Mesothelial cell of epicardium (in vitro differentiated cells): ENCODE measurements at regions not wholly inside any gene's neighbourhood (a gene's known extent, or its start where the extent isn't known, plus 50 kb on each side); places are given as distances from the start of the nearest gene placed in this dataset.
A peak's percentile ranks its signal among the peaks of the same experiment; 100 is the strongest.

Experiments used
- DNase-seq, 2 experiments: peaks; one replicate each; pipeline ENCODE4 v3.0.0; 2021; ENCODE audit warnings: low spot score in 2 of 2; ENCODE audit not compliant: unreplicated experiment in 2 of 2
- H3K27ac Mint-ChIP-seq: 2 replicates; pipeline ENCODE4 v1.8.0; 2021; ENCODE audit warnings: mixed read lengths
- H3K27me3 Mint-ChIP-seq: 2 replicates; pipeline ENCODE4 v1.8.0; 2021; ENCODE audit warnings: low read depth, mixed read lengths
- H3K36me3 Mint-ChIP-seq: 2 replicates; pipeline ENCODE4 v1.8.0; 2021; ENCODE audit warnings: mixed read lengths
- H3K4me1 Mint-ChIP-seq: 2 replicates; pipeline ENCODE4 v1.8.0; 2021; ENCODE audit warnings: mixed read lengths
- H3K4me3 Mint-ChIP-seq: 2 replicates; pipeline ENCODE4 v1.8.0; 2021; ENCODE audit warnings: mild to moderate bottlenecking, moderate library complexity, mixed read lengths
- H3K9me3 Mint-ChIP-seq: 2 replicates; pipeline ENCODE4 v1.8.0; 2021; ENCODE audit warnings: mixed read lengths
- CTCF ChIP-seq: fragments of 200-600 bp; sonication (generic); IDR thresholded peaks from one replicate; pipeline ENCODE4 v1.5.0; 2021; ENCODE audit warnings: antibody characterized with exemption; ENCODE audit not compliant: unreplicated experiment

GRCh38 chr3:194745422-194746184 lies 59.9 kb downstream of the FAM43A start:
- TF ChIP-seq CTCF = no peak
- H3K27ac Mint-ChIP-seq = no peak overlapping the region

GRCh38 chr3:194748225-194748624 lies 62.5 kb downstream of the FAM43A start:
- no peak for DNase-seq
- Mint-ChIP-seq H3K9me3 (no peaks in the 10 kb centered on the region), H3K36me3 (no peaks in the 10 kb centered on the region), H3K4me1 (peaks cover 15% of the 10 kb centered on the region), H3K27ac (no peak overlapping the region), H3K27me3 (peaks cover 5% of the 10 kb centered on the region), H3K4me3 (no peak overlapping the region)
- no peak for TF ChIP-seq CTCF

More at GRCh38 chr3:194745422-194746184, 59.9 kb downstream of the FAM43A start:
- DNase-seq = no peak
- no peaks in the 10 kb centered on the region for H3K9me3 Mint-ChIP-seq
- H3K27me3 Mint-ChIP-seq = peaks cover 10% of the 10 kb centered on the region
- no peaks in the 10 kb centered on the region for H3K36me3 Mint-ChIP-seq
- H3K4me3 Mint-ChIP-seq = no peak overlapping the region
- H3K4me1 Mint-ChIP-seq = peaks cover 22% of the 10 kb centered on the region

- no peak for DNase-seq
- TF ChIP-seq CTCF = no peak
- peaks cover 5% of the 10 kb centered on the region for H3K27me3 Mint-ChIP-seq
- H3K9me3 Mint-ChIP-seq = no peaks in the 10 kb centered on the region
- H3K27ac Mint-ChIP-seq = no peak overlapping the region
- H3K4me1 Mint-ChIP-seq = peaks cover 15% of the 10 kb centered on the region
- no peaks in the 10 kb centered on the region for H3K36me3 Mint-ChIP-seq
- no peak overlapping the region for H3K4me3 Mint-ChIP-seq
Measured at GRCh38 chr3:194749631-194750490, 64.2 kb downstream of the FAM43A start.

- Mint-ChIP-seq H3K4me3 (no peak overlapping the region), H3K36me3 (no peaks in the 10 kb centered on the region), H3K9me3 (no peaks in the 10 kb centered on the region), H3K27ac (peak overlapping the region; percentile 36), H3K27me3 (peaks cover 5% of the 10 kb centered on the region), H3K4me1 (peaks cover 15% of the 10 kb centered on the region)
- TF ChIP-seq CTCF = no peak
- no peak for DNase-seq
Measured at GRCh38 chr3:194750491-194750828, 64.8 kb downstream of the FAM43A start.

GRCh38 chr3:194755671-194756459 lies 70.2 kb downstream of the FAM43A start:
- TF ChIP-seq CTCF = no peak
- Mint-ChIP-seq H3K9me3 (no peaks in the 10 kb centered on the region), H3K27me3 (peaks cover 3% of the 10 kb centered on the region), H3K36me3 (no peaks in the 10 kb centered on the region), H3K27ac (no peak overlapping the region), H3K4me3 (no peak overlapping the region), H3K4me1 (peaks cover under 1% of the 10 kb centered on the region)
- DNase-seq = no peak
